Stimulated activated CD8-positive, alpha-beta memory T cell treated with anti-CD3 and anti-CD28 coated beads, Interleukin-4, amount 100 ng/mL, for 1 hour (primary cell): ENCODE measurements at regions not wholly inside any gene's neighbourhood (a gene's known extent, or its start where the extent isn't known, plus 50 kb on each side); places are given as distances from the start of the nearest gene placed in this dataset.

Experiments used
- DNase-seq, 2 donors: peaks; one replicate each; pipeline ENCODE4 v3.0.0-alpha.2; 2020; ENCODE audit warnings: low read depth in 2 of 2, low spot score in 1 of 2

GRCh38 chr2:16128746-16129610 is 188.6 kb downstream of the MYCN start:
- DNase-seq, result no peak

GRCh38 chr2:16127958-16128357 is 187.6 kb downstream of the MYCN start:
- DNase-seq, result no peak

GRCh38 chr2:16127276-16127940 is 187.1 kb downstream of the MYCN start:
- DNase-seq, result no peak

DNA sequence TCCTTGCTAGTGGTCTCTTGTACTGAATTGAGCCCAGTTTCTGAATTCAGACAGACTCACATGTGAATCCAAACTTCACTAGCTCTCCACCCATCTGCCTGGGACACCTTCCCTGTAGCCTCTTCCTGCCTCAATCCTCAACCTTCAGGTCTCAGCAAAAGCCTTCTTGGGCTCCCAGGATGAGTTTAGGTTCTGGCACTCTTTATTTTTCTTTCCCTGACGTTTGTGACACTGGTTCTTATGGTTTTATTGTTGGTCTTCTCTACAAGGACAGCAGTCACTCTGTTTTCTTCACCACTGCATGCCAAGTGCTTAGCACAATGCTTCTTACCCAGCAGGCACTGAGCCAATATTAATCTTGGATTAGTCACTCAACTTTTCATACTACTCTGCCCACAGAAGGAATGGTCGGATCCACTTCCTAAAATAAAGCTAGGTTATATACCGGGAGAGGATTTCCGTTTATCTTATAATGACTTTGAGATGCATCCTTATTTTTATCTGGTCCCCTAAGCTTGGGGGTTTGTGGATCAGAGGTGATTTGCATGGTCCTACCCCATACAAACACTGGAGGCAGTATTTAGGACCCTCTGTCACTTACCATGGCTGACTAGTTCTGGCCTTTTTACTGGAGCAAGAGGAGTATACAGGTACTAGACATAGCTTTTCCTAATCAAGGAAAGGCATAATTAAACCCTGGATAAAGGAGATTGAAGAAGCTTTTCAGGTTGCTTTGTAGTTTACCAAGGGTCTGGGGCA is 186.3 kb downstream of the MYCN start:
- no peak for DNase-seq

DNA sequence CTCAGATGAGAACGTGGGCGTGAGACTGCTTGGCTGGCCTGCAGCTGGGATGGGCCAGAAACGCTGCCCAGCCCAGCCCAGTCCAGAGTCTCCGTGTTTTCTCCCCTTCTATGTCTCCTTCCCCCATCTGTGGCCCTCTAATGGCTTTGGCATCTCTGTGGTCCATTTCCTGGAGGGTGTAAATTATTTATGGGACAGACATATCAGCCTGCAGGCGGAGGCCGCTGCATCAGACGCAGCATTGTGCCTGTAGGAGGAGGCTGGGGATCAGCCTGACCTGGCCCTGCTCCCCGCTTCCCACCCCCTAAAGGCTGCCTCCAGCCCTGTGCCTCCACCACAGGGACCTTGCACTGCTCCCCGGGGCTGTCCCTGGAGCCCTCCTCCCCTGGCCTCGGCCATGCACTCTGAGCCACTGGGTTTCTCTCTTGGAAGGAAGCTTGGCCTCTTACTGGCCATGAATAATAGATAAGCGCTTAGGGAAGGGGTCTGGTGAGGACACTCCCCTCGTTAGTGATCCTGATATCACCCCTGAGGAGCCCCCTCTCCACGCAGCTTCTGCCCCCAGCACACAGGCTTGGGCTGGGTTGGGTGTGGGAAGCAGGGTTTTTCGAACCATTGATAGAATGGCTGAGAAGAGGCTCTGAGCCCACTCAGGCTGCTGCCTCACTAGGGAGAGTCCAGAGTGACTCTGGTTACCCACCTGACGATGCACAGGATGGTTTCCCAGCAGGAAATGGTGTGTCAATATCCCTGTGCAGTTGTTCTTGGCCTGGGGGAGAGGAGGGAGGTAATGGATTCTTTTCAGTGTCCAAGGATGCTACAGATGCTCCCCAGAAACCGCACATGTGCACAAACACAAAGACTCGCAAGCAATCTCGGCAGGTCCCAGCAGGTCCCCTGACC is 185.5 kb downstream of the MYCN start:
- DNase-seq, result no peak

- no peak for DNase-seq
These were observed 184.7 kb downstream of the MYCN start for GRCh38 chr2:16124881-16125613.

DNA sequence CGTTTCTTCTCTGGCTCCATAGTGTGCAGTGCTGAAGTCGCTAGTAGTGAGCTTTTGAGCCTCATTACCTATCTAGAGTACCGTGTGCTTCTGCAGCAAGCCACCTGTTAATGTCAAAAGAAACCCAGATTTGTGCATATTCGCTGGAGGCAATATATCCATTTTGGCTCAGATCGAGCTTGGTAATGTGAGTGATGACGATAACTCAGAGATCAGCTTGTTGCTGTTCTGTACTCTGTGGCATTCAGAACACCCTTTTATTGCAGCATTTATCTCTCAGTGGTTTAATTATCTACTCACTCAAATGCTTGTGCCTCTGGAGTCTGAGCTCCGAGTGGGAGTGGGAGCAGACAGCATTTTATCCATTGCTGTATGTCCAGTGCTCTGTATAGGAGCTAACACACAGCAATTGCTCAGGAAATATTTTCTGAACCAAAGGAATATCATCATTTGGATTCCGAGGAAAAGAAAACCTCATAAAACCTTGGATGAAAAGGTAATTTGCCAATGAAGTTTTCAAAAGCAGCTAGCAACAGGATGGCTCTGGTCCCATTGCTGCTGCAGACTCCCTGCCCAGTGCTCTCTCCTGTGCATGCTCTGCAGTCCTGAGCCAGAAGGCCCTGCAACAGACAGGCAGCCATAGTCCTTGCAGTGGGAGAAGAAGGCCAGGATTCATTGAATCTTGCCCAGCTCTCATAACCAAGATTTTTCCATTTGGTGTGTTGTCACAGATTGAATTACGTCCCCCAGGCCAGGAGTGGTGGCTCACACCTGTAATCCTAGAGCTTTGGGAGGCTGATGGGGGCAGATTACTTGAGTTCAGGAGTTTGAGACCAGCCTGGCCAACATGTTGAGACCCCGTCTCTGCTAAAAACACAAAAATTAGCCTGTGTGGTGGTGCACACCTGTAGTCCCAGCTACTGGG is 183.8 kb downstream of the MYCN start:
- DNase-seq, result no peak

DNA sequence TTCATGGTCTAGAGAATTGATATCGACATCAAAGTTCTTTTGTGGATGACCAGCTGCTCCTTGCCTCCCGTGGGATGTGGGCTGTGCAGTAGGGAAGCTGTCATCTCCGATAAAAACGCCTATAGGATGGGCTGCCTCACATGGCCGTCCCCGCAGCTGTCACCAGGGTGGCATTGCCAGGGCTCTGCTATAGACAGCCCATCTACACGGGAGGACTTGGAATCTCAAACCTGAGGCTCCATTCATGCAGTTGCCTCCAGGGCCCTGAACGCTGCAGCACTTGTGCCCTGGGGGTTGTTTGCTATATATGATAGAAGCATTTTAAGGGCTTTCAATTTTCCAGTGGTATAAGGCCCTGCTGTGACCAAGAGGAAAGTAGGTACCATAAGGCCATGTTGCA is 183.1 kb downstream of the MYCN start:
- DNase-seq, result no peak

DNA sequence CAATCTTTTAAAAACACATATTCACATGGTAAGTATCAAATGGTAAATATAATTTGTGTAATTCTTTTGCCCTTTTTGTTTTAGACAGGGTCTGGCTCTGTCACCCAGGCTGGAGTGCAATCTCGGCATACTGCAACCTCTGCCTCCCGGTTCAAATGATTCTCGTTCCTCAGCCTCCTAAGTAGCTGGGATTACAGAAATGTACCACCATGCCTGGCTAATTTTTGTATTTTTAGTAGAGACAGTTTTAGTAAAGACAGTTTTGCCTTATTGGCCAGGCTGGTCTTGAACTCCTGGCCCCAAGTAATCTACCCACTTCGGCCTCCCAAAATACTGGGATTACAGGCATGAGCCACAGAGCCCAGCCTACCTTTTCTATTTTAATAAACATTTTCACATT is 182.2 kb downstream of the MYCN start:
- DNase-seq, result no peak

DNA sequence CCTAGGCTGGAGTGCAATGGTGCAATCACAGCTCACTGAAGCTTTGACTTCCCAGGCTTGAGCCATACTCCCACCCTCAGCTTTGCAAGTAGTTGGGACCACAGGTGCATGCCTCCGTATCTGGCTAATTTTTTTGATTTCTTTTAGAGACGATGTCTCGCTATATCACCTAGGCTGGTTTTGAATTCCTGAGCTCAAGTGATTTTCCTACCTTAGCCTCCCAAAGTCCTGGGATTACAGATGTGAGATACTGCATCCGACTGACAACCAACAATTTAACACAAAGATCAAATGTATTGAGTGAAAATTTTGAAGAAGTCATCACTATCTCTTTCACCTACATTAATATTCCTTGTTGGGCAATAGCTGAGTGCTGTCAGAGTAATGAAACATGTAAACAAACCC is 181.6 kb downstream of the MYCN start:
- DNase-seq, result no peak

DNA sequence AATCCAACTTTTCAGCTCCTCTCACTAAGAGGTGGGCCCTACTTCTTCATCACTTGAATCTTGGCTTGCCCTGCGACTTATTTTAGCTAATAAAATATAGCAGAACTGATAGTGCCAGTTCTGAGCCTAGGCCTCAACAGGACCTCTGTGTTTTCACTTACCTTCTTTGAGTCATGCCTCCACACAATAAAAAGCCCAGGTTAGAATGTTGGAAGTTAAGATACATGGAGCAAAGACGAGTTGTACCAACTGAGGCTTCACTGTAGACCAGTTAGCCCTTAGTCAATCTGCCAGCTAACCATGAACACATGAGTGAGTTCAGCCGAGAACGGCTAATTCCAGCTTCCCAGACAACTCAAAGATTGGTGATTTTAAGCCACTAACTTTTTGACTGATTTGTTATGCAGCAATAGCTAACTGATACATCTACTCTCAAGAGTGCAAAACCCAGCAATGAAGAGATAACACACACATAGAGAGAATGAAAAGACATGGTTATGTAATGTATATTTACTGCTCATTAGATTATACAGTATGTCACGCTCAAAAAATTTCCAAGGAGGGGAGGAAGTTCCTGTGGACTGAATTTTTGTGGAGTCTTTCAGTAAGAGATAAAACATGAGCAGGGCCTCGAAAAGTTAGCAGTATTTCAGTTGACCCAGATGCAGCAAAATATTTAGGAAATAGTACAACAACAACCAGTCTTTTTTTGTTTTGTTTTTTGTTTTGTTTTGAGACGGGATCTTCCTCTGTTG is 181.1 kb downstream of the MYCN start:
- DNase-seq, result no peak

GRCh38 chr2:16120591-16121180 is 180.3 kb downstream of the MYCN start:
- DNase-seq, result no peak

GRCh38 chr2:16119741-16120140 is 179.4 kb downstream of the MYCN start:
- no peak for DNase-seq

- DNase-seq, result no peak
These were observed 178.6 kb downstream of the MYCN start for GRCh38 chr2:16118611-16119590.

DNA sequence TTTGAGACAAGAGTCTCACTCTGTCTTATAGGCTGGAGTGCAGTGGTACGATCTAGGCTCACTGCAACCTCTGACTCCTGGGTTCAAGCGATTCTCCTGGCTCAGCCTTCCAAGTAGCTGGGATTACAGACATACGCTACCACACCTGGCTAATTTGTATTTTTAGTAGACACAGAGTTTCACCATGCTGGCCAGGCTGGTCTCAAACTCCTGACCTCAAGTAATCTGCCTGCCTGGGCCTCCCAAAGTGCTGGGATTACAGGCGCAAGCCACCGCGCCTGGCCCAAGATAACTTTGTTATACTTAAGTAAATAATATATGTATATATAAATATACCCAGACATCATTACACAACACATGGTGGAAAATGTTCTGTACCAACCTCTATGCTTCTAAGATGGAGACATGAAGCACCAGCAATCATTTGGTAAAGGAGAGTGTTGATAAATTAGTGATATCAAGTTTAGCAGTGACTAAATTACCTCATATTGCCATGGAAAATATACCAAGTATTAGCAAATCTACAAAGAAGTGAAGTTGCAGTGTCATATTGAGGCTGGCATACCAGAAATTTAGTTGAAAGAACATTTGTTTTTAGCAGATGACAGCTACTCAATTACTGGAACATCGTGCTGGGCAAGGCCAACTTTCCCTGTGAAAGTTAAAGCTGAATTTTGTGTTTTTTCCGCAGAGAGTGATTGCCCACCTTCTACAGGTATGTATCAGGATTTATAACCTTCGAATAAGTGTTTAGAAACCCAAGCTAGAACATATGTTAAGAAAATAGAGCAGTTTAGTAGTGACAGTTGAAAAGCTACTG is 177.7 kb downstream of the MYCN start:
- no peak for DNase-seq
